ENCODE measurements at regions not wholly inside any gene's neighbourhood (a gene's known extent, or its start where the extent isn't known, plus 50 kb on each side); places are given as distances from the start of the nearest gene placed in this dataset.
"Not testable (repeated sequence)": the region's sequence is repeated elsewhere in the genome, so short reads cannot be mapped to it uniquely, and the experiment has no call there.

DNA sequence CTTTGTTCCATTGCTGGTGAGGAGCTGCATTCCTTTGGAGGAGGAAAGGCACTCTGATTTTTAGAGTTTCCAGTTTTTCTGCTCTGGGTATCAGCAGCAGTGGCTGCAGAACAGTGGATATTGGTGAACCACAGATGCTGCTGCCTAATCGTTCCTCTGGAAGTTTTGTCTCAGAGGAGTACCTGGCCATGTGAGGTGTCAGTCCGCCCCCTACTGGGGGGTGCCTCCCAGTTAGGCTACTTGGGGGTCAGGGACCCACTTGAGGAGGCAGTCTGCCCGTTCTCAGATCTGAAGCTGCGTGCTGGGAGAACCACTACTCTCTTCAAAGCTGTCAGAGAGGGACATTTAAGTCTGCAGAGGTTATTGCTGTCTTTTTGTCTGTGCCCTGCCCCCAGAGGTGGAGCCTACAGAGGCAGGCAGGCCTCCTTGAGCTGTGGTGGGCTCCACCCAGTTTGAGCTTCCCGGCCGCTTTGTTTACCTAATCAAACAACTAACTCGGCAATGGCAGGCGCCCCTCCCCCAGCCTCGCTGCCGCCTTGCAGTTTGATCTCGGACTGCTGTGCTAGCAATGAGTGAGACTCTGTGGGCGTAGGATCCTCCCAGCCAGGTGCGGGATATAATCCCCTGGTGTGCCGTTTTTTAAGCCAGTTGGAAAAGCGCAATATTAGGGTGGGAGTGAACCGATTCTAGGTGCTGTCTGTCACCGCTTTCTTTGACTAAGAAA lies 467.3 kb upstream of the TBL1XR1 start:
- TF ChIP-seq, protein P1, sequence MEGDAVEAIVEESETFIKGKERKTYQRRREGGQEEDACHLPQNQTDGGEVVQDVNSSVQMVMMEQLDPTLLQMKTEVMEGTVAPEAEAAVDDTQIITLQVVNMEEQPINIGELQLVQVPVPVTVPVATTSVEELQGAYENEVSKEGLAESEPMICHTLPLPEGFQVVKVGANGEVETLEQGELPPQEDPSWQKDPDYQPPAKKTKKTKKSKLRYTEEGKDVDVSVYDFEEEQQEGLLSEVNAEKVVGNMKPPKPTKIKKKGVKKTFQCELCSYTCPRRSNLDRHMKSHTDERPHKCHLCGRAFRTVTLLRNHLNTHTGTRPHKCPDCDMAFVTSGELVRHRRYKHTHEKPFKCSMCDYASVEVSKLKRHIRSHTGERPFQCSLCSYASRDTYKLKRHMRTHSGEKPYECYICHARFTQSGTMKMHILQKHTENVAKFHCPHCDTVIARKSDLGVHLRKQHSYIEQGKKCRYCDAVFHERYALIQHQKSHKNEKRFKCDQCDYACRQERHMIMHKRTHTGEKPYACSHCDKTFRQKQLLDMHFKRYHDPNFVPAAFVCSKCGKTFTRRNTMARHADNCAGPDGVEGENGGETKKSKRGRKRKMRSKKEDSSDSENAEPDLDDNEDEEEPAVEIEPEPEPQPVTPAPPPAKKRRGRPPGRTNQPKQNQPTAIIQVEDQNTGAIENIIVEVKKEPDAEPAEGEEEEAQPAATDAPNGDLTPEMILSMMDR (conservative IDR thresholded peaks at IDR 0.05; ENCODE audit: low read depth, low read length), result not testable (repeated sequence)
- TF ChIP-seq EZH2 (IDR thresholded peaks at IDR 0.05; ENCODE audit: borderline replicate concordance, low read depth, low read length, poor library complexity, severe bottlenecking), result not testable (repeated sequence)

Measured in A673 (cell line).